Glomerular visceral epithelial cell (primary cell): ENCODE measurements at regions not wholly inside any gene's neighbourhood (a gene's known extent, or its start where the extent isn't known, plus 50 kb on each side); places are given as distances from the start of the nearest gene placed in this dataset.
"Not testable (repeated sequence)": the region's sequence is repeated elsewhere in the genome, so short reads cannot be mapped to it uniquely, and the experiment has no call there.

Experiments used
- DNase-seq: peaks from one replicate; pipeline ENCODE4 v3.0.0-alpha.2; 2016; ENCODE audit errors: extremely low spot score

DNA sequence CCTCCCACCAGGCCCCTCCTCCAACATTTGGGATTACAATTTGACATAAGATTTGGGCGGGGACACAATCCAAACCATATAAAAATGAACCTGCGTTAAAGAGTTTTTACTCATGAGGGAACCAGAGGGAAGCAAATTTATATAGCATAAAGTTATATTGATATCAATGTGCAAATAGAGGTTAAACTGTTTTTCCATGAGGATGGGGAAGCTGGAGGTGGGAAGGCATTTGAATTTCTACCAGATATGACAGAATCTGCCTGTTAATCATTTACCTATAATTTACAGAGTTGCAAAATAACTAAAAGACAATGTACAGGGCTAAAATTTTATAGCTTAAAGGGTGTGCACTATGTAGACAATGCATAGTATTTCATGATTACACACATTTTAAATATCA is 322.0 kb upstream of the FKBP1C start:
- DNase-seq = no peak

- peak; percentile 25 for DNase-seq
Measured at GRCh38 chr6:62891065-62891647, 320.1 kb upstream of the FKBP1C start.

DNA sequence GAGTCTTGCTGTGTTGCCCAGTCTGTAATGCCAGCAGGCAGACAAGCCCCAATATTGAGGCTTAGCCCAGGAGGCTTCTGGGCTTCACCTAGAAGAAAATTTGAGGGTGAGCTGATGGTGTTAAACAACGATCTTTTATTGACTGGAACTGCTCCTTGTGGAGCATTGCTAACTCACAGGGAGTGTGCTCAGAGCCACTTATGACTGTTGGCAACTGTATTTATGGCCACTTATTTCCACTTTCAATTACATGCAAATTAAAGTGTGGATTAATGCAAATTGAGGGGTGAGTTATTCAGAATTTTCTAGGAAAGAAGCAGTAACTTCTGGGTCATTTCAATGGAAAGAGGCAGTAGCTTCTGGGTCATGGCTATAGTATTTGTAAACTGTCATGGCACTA is 317.2 kb upstream of the FKBP1C start:
- DNase-seq = no peak

DNA sequence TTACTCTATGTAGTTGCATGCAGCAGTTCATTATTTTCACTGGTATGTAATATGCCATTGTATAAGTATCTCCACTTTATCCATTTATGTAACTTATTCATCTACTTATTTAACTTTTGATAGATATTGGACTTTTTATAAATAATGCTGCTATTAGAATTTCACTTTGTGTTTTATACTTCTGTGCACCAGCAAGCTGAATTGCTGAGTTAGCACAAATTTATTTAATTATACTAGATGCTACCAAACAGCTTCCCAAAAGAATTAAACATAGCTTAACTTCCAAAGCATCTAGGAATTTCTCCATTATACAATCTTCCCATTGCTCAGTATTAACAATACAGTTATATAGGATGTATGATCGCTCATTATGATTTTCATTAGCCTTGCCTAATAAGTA is 308.0 kb upstream of the FKBP1C start:
- DNase-seq = no peak

DNA sequence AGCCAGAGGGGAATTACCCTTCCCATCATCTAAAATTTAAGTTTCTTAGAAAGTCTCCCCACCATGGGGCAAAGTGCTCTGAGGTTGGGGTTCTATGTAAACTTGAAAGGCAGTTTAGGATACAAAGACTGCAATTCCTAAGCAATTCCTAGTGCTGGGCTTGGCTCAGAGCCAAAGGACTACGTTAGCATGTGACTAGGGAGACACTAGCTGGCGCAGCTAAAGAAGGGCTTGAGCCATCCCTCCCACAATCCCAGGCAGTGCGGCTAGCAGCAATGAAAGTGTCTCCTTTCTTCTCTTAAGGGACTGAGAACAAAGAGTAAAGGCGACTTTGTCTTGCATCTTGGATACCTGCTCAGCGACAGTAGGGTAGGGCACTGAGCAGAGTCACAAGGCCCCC is 306.6 kb upstream of the FKBP1C start:
- no peak for DNase-seq

- no peak for DNase-seq
Measured at GRCh38 chr6:62914530-62914929, 296.7 kb upstream of the FKBP1C start.

DNA sequence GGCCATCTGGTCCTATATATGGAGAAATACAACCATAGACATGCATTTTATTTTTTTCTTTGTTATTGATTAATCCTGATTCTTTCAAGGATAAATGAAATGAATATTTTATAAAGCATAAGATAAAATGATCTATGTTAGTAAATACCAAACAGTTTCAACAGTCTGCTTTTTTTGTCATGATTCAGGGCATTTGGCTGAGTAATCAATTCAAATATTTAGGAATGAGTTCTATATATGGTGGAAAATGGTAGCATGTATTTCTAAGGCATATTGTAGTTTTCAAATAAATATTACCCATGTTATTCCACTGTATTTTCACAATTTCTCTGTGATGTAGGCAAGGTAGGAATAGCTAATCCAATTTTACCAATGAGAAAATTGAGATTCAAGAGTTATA is 287.5 kb upstream of the FKBP1C start:
- no peak for DNase-seq

DNA sequence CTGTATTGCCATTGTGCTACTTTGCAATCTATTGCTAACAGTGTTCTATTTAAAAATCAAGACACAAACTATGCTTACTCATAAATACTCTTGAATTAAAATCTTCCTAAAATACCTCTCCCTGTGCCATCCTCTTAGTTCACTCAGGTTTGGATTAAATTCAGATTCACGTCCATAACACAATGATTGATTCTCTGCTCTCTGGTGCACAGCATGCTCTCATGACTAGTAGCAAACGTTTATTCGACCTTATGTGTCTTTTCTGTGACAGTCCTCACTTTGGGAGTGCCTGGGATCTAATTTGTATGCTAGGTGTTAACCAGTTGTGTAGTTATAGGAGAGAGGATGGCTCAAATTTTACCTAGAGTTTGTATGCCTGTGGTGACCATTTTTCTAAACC is 270.4 kb upstream of the FKBP1C start:
- no peak for DNase-seq

DNA sequence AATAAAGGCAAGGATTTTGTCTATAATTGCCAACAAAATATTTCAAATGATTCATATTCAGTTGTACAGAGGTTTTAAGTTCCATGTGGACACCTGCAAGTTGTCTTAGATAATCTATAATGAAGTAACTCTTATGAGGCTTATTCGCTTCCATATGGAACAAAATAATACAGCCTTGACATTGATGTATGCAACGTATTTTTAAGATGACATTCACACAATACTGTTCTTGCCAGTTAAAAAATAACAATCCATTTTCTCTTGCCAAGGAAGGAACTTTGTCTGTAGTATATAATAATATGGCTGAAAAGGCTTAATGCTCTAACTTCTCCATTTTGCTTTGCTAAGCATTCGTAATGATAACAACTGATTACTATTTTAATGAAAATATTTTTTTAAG is 269.3 kb upstream of the FKBP1C start:
- DNase-seq = no peak

DNA sequence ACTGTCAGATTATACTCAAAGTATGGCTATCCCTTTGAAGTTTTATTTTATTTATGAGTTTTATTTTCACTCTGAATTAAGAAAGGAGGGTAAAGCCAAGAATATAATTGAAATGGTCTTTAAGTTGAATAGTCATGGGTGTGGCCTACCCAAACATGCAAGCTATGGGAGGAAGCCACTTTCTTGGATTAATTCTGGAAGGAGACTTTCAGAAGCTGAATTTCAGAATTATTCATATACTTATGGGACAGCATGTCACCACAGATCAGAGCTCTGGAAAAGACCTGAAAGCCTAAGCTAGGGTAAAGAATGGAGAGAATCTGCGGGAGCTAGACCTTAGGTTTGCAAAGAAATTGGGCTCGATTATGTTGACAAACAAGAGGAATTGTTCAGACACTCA is 242.4 kb upstream of the FKBP1C start:
- DNase-seq = no peak

DNA sequence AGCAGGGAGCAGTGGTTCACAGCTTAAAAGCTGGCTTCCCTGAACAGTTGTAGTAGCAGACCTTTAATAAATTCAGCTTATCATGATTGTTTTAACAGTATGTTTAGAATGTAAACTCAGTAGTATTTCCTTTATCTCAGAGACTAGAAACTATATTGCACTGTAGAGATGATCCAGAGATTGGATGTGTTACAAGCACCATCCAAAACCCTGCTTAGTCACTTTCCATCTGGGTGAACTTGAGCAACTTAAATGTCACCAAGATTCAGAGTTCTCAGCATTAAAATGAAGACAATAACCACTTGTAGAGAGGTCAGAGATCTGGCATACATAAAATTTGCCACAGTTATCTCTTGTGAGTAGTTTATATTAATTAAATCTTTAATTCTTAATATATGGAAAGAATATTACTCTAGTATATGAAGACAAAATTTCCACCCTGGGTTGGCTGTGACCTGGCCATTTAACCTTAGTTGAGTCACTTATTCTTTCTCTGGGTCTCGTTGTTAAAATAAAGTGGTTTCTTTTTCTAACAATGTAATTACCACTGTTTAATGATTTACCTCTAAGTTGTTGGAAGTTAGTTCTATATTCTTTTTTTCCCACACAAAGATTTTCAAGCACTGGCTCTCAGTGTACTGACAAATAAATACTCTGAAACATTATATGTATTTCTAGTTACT is 239.2 kb upstream of the FKBP1C start:
- peak; percentile 57 for DNase-seq

- no peak for DNase-seq
Measured at GRCh38 chr6:62974452-62974851, 236.8 kb upstream of the FKBP1C start.

GRCh38 chr6:62976566-62976965 is 234.7 kb upstream of the FKBP1C start:
- DNase-seq = no peak

- DNase-seq = no peak
Measured at GRCh38 chr6:62978920-62979319, 232.3 kb upstream of the FKBP1C start.

DNA sequence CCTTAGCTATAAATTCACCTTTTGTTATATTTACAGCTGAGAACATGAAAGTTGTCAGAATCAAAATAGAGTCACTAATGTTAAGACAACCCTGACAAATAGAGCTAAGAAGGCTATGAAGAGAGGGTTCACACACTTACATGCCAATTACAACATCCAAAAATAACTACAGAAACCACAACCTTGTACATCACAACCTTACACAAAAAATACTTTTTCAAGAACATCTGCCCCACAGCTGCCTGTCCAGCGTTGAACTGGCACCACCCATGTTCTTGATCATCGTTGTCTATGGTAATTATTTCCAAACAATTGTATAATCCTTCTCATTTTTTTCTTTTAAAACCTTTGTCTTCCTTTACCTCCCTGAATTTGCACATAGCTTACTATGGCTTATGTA is 231.2 kb upstream of the FKBP1C start:
- no peak for DNase-seq

GRCh38 chr6:62980724-62981123 is 230.5 kb upstream of the FKBP1C start:
- no peak for DNase-seq

DNA sequence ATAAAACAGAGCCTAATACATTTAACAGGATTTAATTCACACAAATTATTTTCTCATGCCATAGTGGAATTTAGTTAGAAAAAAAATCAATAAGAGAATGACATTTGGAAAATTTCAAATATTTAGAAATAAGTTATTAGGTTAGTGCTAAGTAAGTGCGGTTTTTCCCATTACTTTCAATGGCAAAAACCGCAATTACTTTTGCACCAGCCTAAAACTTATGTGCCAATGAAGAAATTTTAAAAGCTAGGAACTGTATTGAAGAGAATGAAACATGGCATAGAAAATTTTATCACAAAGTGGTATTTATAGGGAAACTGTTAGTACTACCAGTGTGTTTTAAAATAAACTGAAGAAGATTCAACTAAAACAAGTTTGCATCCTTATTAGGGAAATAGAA is 228.3 kb upstream of the FKBP1C start:
- DNase-seq = no peak

DNA sequence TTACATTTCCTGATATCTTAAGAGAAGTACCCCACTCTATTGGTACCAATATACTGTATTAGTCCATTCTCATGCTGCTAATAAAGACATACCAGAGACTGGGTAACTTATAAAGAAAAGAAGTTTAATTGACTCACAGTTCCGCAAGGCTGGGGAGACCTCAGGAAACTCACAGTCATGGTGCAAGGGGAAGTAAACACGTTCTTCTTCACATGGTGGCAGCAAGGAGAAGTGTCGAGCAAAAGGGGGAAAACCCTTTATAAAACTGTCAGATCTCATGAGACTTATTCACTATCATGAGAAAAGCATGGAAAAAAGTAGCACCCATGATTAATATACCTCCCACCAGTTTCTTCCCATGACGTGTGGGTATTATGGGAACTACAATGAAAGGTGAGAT is 219.6 kb upstream of the FKBP1C start:
- not testable (repeated sequence) for DNase-seq

DNA sequence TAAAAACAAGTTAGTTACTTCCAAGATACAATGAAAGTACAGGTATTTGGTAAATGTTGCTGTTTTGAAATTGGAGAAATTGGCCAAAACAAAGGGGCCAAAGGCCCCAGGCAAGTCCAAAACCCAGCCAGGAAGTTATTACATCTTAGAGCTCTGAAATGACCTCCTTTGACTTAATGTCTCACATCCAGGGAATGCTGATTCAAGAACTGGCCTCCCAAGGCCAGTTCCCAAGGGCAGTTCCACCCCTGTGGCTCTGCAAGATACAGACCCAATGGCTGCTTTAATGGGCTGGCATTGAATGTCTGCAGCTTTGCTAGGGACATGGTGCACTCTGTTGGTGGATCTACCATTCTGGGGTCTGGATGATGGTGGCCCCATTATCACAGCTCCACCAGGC is 217.3 kb upstream of the FKBP1C start:
- DNase-seq = no peak

DNA sequence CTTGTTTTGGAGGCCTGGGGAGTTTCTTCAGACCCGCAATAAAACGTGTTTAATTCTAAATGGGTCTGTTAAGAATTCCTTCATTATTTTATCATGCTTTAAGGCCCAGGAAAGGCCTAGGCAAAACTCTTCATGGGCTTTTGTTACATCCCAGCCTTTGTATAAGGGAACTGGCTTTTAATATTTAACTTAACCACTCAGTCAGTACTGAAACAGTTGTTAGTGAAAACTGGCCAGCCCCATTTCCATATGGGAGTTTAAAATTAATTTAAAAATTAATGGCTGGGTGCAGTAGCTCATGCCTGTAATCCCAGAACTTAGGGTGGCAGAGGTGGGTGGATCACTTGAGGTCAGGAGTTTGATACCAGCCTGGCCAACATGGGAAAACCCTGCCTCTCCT is 213.2 kb upstream of the FKBP1C start:
- peak; percentile 49 for DNase-seq

- not testable (repeated sequence) for DNase-seq
Measured at GRCh38 chr6:62999242-62999641, 212.0 kb upstream of the FKBP1C start.

- peak; percentile 42 for DNase-seq
Measured at GRCh38 chr6:62999796-63000195, 211.5 kb upstream of the FKBP1C start.

DNA sequence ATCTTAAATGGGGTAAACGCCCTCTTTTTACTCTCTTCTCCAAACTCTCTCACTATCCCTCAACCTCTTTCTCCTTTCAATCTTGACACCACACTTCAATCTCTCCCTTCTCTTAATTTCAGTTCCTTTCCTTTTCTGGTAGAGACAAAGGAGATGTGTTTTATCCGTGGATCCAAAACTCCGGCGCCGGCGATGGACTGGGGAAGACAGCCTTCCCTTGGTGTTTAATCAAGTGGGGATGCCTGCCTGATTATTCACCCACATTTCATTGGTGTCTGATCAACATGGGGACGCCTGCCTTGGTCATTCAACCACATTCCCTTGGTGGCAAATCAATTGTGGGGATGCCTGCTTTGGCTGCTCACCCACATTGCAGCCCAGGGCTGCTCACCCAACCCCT is 205.3 kb upstream of the FKBP1C start:
- not testable (repeated sequence) for DNase-seq

DNA sequence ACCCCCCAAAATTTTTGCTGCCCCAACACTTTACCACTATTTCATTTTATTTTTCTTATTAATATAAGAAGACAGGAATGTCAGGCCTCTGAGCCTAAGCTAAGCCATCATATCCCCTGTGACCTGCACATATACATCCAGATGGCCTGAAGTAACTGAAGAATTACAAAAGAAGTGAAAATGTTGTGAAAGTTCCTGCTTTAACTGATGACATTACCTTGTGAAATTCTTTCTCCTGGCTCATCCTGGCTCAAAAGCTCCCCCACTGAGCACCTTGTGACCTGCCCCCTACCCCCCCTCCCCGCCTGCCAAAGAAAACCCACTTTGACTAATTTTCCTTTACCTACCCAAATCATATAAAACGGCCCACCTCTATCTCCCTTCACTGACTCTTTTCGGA is 200.3 kb upstream of the FKBP1C start:
- DNase-seq = not testable (repeated sequence)
